A549 (cell line): ENCODE measurements at regions not wholly inside any gene's neighbourhood (a gene's known extent, or its start where the extent isn't known, plus 50 kb on each side); places are given as distances from the start of the nearest gene placed in this dataset.

Source experiments
- ATAC-seq, 2 experiments: fragments of 200-7000 bp in 1 of 2; fragments of >200 bp in 1 of 2; cut with Nextera tagmentation in 1 of 2; cut with Tn5 transposase in 1 of 2; 3 replicates each; pipeline versions ENCODE4 v1.8.0 to v1.9.1; 2018 to 2020; ENCODE audit warnings: mild to moderate bottlenecking in 1 of 2, moderate library complexity in 1 of 2
- CTCF ChIA-PET: fragments of 300-600 bp; sonication (Branson Sonifier 250); formaldehyde crosslinking; extraction: SDS; loops from one replicate; lab custom pipeline; 2021; ENCODE audit warnings: antibody characterized with exemption, inconsistent platforms; lab: Yijun Ruan, JAX
- POLR2A ChIA-PET: fragments of 350-600 bp; formaldehyde crosslinking; extraction: SDS; loops from one replicate; lab custom pipeline; 2021; ENCODE audit warnings: antibody characterized with exemption, inconsistent platforms; lab: Yijun Ruan, JAX
- DNase-seq, 2 experiments: peaks; one replicate each; pipeline versions ENCODE4 v3.0.0 to v3.0.0-alpha.2; 2011 to 2016; ENCODE audit warnings: low read depth in 1 of 2, low spot score in 1 of 2
- FAIRE-seq: peaks from 2 replicates; lab custom pipeline; 2011; peaks lifted over from hg19 to GRCh38; lab: Jason Lieb, UNC
- H3K27ac ChIP-seq, 2 experiments: fragments of >200 bp; sonication (Bioruptor Twin); formaldehyde crosslinking; 3 replicates each; pipeline ENCODE4 v1.5.1; 2016 to 2017
- H3K4me1 ChIP-seq: fragments of >200 bp; sonication (Bioruptor Twin); formaldehyde crosslinking; 3 replicates; pipeline ENCODE4 v1.6.1; 2016
- H3K4me2 ChIP-seq: fragments of >200 bp; sonication (Bioruptor Twin); formaldehyde crosslinking; 3 replicates; pipeline ENCODE4 v1.6.1; 2016
- H3K4me3 ChIP-seq: fragments of >200 bp; sonication (Bioruptor Twin); formaldehyde crosslinking; 3 replicates; pipeline ENCODE4 v1.5.1; 2016
- H3K9me3 ChIP-seq: fragments of >200 bp; sonication (Bioruptor Twin); formaldehyde crosslinking; 3 replicates; pipeline ENCODE4 v1.6.1; 2016
- CBX2 ChIP-seq: fragments of 200-600 bp; sonication (generic); IDR thresholded peaks from 2 replicates; pipeline ENCODE4 v1.6.1; 2016; ENCODE audit warnings: low read depth, mild to moderate bottlenecking, borderline replicate concordance
- CEBPB ChIP-seq, 2 experiments: fragments of >200 bp in 1 of 2; sonication (Bioruptor Twin) in 1 of 2; formaldehyde crosslinking in 1 of 2; IDR thresholded peaks; 2 replicates each; pipeline ENCODE4 v1.6.1; 2012 to 2016
- EHF ChIP-seq: fragments of 250-450 bp; sonication (Bioruptor Pico); IDR thresholded peaks from 2 replicates; pipeline ENCODE4 v1.5.0; 2020; ENCODE audit warnings: mild to moderate bottlenecking
- EHMT2 ChIP-seq: fragments of 200-600 bp; sonication (generic); IDR thresholded peaks from 2 replicates; pipeline ENCODE4 v1.6.1; 2016; ENCODE audit warnings: antibody characterized with exemption, low read depth, mild to moderate bottlenecking, moderate library complexity
- EP300 ChIP-seq, 2 experiments: fragments of >200 bp; sonication (Bioruptor Twin); formaldehyde crosslinking; IDR thresholded peaks; 2 replicates in 1 of 2; 3 replicates in 1 of 2; pipeline ENCODE4 v1.6.1; 2016 to 2017
- ESRRA ChIP-seq: fragments of 150-350 bp; IDR thresholded peaks from 2 replicates; pipeline ENCODE4 v1.6.1; 2014; ENCODE audit warnings: mild to moderate bottlenecking, low read length, borderline replicate concordance
- HDAC2 ChIP-seq: fragments of 200-600 bp; sonication (generic); IDR thresholded peaks from 2 replicates; pipeline ENCODE4 v1.6.1; 2016
- HOXA7 ChIP-seq: fragments of 250-450 bp; sonication (Bioruptor Pico); IDR thresholded peaks from 2 replicates; pipeline ENCODE4 v1.5.0; 2020; ENCODE audit warnings: mild to moderate bottlenecking, moderate library complexity
- HOXB5 ChIP-seq: fragments of 250-450 bp; sonication (Bioruptor Pico); IDR thresholded peaks from 2 replicates; pipeline ENCODE4 v1.5.0; 2020; ENCODE audit warnings: mild to moderate bottlenecking, moderate library complexity
- JUN ChIP-seq, 2 experiments: fragments of >200 bp; sonication (Bioruptor Twin); formaldehyde crosslinking; IDR thresholded peaks; 2 replicates in 1 of 2; 3 replicates in 1 of 2; pipeline ENCODE4 v1.6.1; 2016 to 2017
- MAFK ChIP-seq: fragments of 450-650 bp; IDR thresholded peaks from 2 replicates; pipeline ENCODE4 v1.6.1; 2014; ENCODE audit not compliant: partially characterized antibody
- MAZ ChIP-seq: fragments of 150-350 bp; IDR thresholded peaks from 2 replicates; pipeline ENCODE4 v1.6.1; 2014; ENCODE audit warnings: antibody characterized with exemption, low read depth, low read length, borderline replicate concordance
- NPAS2 ChIP-seq: fragments of 250-450 bp; sonication (Bioruptor Pico); IDR thresholded peaks from 2 replicates; pipeline ENCODE4 v1.8.0; 2022; ENCODE audit warnings: mild to moderate bottlenecking, moderate library complexity, borderline replicate concordance
- NR3C1 ChIP-seq: fragments of >200 bp; sonication (Bioruptor Twin); formaldehyde crosslinking; IDR thresholded peaks from 3 replicates; pipeline ENCODE4 v1.6.1; 2017
- PHF8 ChIP-seq: fragments of 200-600 bp; sonication (generic); IDR thresholded peaks from 2 replicates; pipeline ENCODE4 v1.6.1; 2016; ENCODE audit warnings: low read depth, mild to moderate bottlenecking, antibody characterized with exemption, moderate library complexity, borderline replicate concordance
- RARB ChIP-seq: fragments of 250-450 bp; sonication (Bioruptor Pico); IDR thresholded peaks from 2 replicates; pipeline ENCODE4 v1.8.0; 2021; ENCODE audit warnings: mild to moderate bottlenecking, moderate library complexity
- RFX5 ChIP-seq: fragments of 450-650 bp; IDR thresholded peaks from 2 replicates; pipeline ENCODE4 v1.7.1; 2014; ENCODE audit warnings: antibody characterized with exemption, mild to moderate bottlenecking, moderate library complexity
- RNF2 ChIP-seq: fragments of 200-600 bp; sonication (generic); IDR thresholded peaks from 2 replicates; pipeline ENCODE4 v1.6.1; 2016; ENCODE audit warnings: low read depth, mild to moderate bottlenecking, antibody characterized with exemption, moderate library complexity, borderline replicate concordance
- SREBF2 ChIP-seq: fragments of 450-650 bp; IDR thresholded peaks from 2 replicates; pipeline ENCODE4 v1.6.1; 2014; ENCODE audit warnings: mild to moderate bottlenecking, moderate library complexity
- TP53 ChIP-seq: fragments of 250-450 bp; sonication (Bioruptor Pico); IDR thresholded peaks from 2 replicates; pipeline ENCODE4 v1.5.0; 2021; ENCODE audit warnings: mild to moderate bottlenecking, moderate library complexity
- ZNF302 ChIP-seq: fragments of 250-450 bp; sonication (Bioruptor Pico); IDR thresholded peaks from 2 replicates; pipeline ENCODE4 v1.9.0; 2021; ENCODE audit warnings: inconsistent platforms, mild to moderate bottlenecking, moderate library complexity
- WGBS: methylation state at CpG from one replicate; pipeline ENCODE4 v1.1.6; 2017; ENCODE audit errors: missing lambda C conversion rate; 5-methylcytosine and 5-hydroxymethylcytosine counted together
- TF ChIP-seq, protein P1 (sequence below): fragments of 150-350 bp; IDR thresholded peaks from 2 replicates; pipeline ENCODE4 v1.6.1; 2014; ENCODE audit warnings: low read depth, mild to moderate bottlenecking, low read length
- TF ChIP-seq, protein P2 (sequence below): IDR thresholded peaks from 2 replicates; pipeline ENCODE4 v1.6.1; 2012
- TF ChIP-seq, protein P3 (sequence below): fragments of >200 bp; sonication (Bioruptor Twin); formaldehyde crosslinking; IDR thresholded peaks from 3 replicates; pipeline ENCODE4 v1.5.1; 2016
- TF ChIP-seq, protein P4 (sequence below): fragments of >200 bp; sonication (Bioruptor Twin); formaldehyde crosslinking; IDR thresholded peaks from 3 replicates; pipeline ENCODE4 v1.6.1; 2016

DNA sequence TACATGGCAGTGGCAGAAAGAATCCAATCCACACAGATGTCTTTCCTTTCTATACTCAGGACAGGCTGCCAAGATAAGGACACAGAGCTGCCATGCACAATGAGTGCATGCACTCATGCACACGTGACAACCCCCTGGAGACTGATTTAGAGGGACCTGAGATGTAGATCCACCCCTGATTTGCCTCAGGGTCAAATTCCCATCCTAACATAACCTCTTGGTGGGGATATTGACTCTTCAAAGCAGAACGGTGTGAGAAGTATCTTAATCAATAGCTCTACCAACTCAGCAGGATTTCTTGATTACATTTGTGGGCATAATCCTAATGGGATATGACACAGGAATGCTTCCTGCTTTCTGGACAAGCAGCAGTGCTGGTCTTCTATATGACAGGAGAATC is 125.2 kb upstream of the DSCAM start:
- TF ChIP-seq MAZ (no peak), PHF8 (no peak), EP300 (IDR thresholded peaks at IDR 0.05) (no peak), TP53 (no peak), HOXA7 (CRISPR knock-in tag) (no peak), RFX5 (no peak), ESRRA (no peak), CBX2 (no peak), HOXB5 (CRISPR knock-in tag) (no peak), EHF (no peak), MAFK (no peak)
- TF ChIP-seq, protein P1, sequence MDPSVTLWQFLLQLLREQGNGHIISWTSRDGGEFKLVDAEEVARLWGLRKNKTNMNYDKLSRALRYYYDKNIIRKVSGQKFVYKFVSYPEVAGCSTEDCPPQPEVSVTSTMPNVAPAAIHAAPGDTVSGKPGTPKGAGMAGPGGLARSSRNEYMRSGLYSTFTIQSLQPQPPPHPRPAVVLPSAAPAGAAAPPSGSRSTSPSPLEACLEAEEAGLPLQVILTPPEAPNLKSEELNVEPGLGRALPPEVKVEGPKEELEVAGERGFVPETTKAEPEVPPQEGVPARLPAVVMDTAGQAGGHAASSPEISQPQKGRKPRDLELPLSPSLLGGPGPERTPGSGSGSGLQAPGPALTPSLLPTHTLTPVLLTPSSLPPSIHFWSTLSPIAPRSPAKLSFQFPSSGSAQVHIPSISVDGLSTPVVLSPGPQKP = no peak
- TF ChIP-seq, protein P2, sequence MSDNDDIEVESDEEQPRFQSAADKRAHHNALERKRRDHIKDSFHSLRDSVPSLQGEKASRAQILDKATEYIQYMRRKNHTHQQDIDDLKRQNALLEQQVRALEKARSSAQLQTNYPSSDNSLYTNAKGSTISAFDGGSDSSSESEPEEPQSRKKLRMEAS = no peak
- no peak overlapping the region for H3K4me3 ChIP-seq
- 0% methylated on average over 1 of the region's 2 CpGs for WGBS
- H3K4me2 ChIP-seq = no peak overlapping the region
- ChIA-PET CTCF (no interaction called here), POLR2A (no interaction called here)
- FAIRE-seq (no peak), DNase-seq (no peak), ATAC-seq (no peak)
- H3K27ac ChIP-seq = no peak overlapping the region
- H3K4me1 ChIP-seq = no peaks in the 10 kb centered on the region
- H3K9me3 ChIP-seq = no peaks in the 10 kb centered on the region

DNA sequence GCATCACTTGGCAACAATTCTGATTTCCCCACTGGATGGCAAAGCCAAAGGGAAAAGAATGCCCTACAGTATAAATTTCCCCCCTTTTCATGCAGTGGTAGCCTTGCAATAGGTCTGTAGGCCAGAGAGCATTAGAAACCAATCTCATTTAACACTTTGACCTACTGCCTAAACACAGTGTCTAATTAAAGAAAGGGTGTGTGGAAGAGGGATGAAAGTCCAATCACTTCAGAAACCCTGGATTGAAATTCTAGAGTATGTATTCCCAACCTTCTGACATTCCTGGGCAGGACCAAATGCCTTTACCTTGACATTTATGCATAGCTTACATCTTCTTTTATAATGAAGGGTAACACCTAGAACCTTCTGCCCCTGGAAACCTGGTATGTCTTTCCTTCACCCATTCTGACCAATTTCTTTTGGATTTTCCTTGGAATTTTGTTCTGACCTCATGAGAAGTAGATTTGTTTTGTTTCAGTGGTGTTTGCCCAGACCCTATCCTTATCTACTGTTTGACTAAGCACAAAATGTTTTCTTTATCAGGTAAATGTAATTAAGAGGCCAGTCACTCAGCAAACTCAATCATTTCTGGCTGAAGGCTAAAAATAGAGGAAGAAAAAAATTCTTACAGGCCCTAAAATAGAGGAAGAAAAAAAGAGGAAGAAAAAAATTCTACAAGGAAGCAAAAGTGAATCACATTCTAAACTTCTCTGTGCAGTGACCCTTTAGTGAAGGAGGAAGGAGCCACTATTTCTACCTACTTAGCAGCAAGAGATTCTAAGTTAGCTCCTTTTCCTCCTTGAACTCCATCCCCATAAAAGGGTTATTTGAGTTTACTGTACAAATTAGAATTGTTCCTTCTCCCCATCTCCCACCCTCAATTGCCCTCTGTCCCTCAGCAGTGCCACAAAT is 129.5 kb upstream of the DSCAM start:
- CTCF ChIA-PET = interaction anchor here (2.4 kb wide), 1 partner anchor 9 kb away, joined by 6 read pairs; no protein-coding TSS in a partner anchor

DNA sequence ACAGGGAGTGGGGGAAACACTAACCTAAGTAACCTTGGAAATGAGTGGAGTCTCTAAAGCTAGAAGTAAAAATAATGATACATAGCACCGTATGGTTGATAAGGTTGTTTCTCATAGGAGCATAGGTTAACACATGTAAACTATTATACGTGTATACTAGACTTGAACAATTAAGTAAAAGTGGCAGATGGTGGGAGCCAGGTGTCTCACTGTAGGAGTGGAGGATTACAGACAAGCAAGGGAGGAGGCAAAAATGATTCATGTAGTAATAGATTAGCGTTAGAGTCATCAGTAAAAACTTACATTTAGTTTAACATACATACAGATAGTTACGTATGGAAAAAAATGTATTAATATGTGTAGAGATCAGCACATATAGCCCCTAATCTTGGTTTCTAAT is 138.4 kb upstream of the DSCAM start:
- no peak for ATAC-seq

More for the DNA sequence above, 129.5 kb upstream of the DSCAM start:
- Histone ChIP-seq H3K4me1 (no peaks in the 10 kb centered on the region), H3K4me2 (no peak overlapping the region), H3K4me3 (no peak overlapping the region), H3K27ac (no peak overlapping the region), H3K9me3 (no peaks in the 10 kb centered on the region)
- TF ChIP-seq EHF (no peak), NPAS2 (CRISPR knock-in tag) (no peak)
- TF ChIP-seq, protein P3, sequence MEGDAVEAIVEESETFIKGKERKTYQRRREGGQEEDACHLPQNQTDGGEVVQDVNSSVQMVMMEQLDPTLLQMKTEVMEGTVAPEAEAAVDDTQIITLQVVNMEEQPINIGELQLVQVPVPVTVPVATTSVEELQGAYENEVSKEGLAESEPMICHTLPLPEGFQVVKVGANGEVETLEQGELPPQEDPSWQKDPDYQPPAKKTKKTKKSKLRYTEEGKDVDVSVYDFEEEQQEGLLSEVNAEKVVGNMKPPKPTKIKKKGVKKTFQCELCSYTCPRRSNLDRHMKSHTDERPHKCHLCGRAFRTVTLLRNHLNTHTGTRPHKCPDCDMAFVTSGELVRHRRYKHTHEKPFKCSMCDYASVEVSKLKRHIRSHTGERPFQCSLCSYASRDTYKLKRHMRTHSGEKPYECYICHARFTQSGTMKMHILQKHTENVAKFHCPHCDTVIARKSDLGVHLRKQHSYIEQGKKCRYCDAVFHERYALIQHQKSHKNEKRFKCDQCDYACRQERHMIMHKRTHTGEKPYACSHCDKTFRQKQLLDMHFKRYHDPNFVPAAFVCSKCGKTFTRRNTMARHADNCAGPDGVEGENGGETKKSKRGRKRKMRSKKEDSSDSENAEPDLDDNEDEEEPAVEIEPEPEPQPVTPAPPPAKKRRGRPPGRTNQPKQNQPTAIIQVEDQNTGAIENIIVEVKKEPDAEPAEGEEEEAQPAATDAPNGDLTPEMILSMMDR = no peak
- TF ChIP-seq, protein P4, sequence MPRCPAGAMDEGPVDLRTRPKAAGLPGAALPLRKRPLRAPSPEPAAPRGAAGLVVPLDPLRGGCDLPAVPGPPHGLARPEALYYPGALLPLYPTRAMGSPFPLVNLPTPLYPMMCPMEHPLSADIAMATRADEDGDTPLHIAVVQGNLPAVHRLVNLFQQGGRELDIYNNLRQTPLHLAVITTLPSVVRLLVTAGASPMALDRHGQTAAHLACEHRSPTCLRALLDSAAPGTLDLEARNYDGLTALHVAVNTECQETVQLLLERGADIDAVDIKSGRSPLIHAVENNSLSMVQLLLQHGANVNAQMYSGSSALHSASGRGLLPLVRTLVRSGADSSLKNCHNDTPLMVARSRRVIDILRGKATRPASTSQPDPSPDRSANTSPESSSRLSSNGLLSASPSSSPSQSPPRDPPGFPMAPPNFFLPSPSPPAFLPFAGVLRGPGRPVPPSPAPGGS = no peak
- DNase-seq (no peak), FAIRE-seq (no peak), ATAC-seq (no peak)
- POLR2A ChIA-PET = no interaction called here

More for the DNA sequence above, 138.4 kb upstream of the DSCAM start:
- Histone ChIP-seq H3K27ac (no peak overlapping the region), H3K4me2 (no peak overlapping the region), H3K4me3 (no peak overlapping the region), H3K9me3 (no peaks in the 10 kb centered on the region)
- DNase-seq (no peak), FAIRE-seq (no peak)
- POLR2A ChIA-PET = no interaction called here
- TF ChIP-seq JUN (IDR thresholded peaks at IDR 0.05) (no peak), ZNF302 (CRISPR knock-in tag) (no peak), SREBF2 (no peak), HOXA7 (CRISPR knock-in tag) (no peak), EP300 (IDR thresholded peaks at IDR 0.05) (no peak), RNF2 (no peak), EHMT2 (no peak), CEBPB (IDR thresholded peaks at IDR 0.05) (no peak), HDAC2 (no peak), CBX2 (no peak), NR3C1 (no peak), RARB (no peak)
- TF ChIP-seq, protein P1 = no peak
- TF ChIP-seq, all 56 proteins: peak for 0
- H3K4me1 ChIP-seq = no peaks in the 10 kb centered on the region
- CTCF ChIA-PET = no interaction called here
- WGBS = 25% methylated on average over 4 of the region's 4 CpGs
